DND-41 (cell line): ENCODE measurements at regions not wholly inside any gene's neighbourhood (a gene's known extent, or its start where the extent isn't known, plus 50 kb on each side); places are given as distances from the start of the nearest gene placed in this dataset.

Experiments
- ATAC-seq: fragments of 200-7000 bp; cut with Tn5 transposase; 3 replicates; pipeline ENCODE4 v1.9.1; 2021; ENCODE audit warnings: low read depth; ENCODE audit not compliant: insufficient read depth
- DNase-seq: peaks from one replicate; pipeline ENCODE4 v3.0.0-alpha.2; 2020
- H2AFZ ChIP-seq: 2 replicates; pipeline ENCODE4 v1.6.0; 2012; ENCODE audit warnings: low read depth, low read length
- H3K27ac ChIP-seq: 2 replicates; pipeline ENCODE4 v1.5.1; 2012; ENCODE audit warnings: low read length, inconsistent platforms
- H3K27me3 ChIP-seq: fragments of 200-600 bp; sonication (generic); 2 replicates; pipeline ENCODE4 v1.6.0; 2012; ENCODE audit warnings: low read length, mild to moderate bottlenecking, inconsistent platforms; ENCODE audit not compliant: insufficient read depth, poor library complexity
- H3K36me3 ChIP-seq: 2 replicates; pipeline ENCODE4 v1.5.1; 2012; ENCODE audit warnings: low read length, inconsistent platforms; ENCODE audit not compliant: insufficient read depth
- H3K4me1 ChIP-seq: 2 replicates; pipeline ENCODE4 v1.5.1; 2012; ENCODE audit warnings: mild to moderate bottlenecking, low read length; ENCODE audit not compliant: insufficient read depth
- H3K4me2 ChIP-seq: 2 replicates; pipeline ENCODE4 v1.6.0; 2012; ENCODE audit warnings: mild to moderate bottlenecking, moderate library complexity, low read length, inconsistent platforms; ENCODE audit not compliant: insufficient read depth
- H3K4me3 ChIP-seq, 2 experiments: fragments of 200-600 bp in 1 of 2; shearing (Covaris generic) in 1 of 2; 2 replicates each; pipeline ENCODE4 v1.5.1; 2012 to 2016; ENCODE audit warnings: inconsistent platforms in 2 of 2, low read length in 2 of 2, mild to moderate bottlenecking in 2 of 2, low read depth in 1 of 2, moderate library complexity in 1 of 2
- H3K79me2 ChIP-seq: 2 replicates; pipeline ENCODE4 v1.6.0; 2012; ENCODE audit warnings: low read length, inconsistent platforms; ENCODE audit not compliant: insufficient read depth
- H3K9ac ChIP-seq: 2 replicates; pipeline ENCODE4 v1.6.0; 2012; ENCODE audit warnings: low read depth, mild to moderate bottlenecking, inconsistent platforms, low read length, moderate library complexity
- H3K9me3 ChIP-seq: 2 replicates; pipeline ENCODE4 v1.5.1; 2012; ENCODE audit warnings: low read length, moderate library complexity, mild to moderate bottlenecking, inconsistent platforms; ENCODE audit not compliant: insufficient read depth, severe bottlenecking
- H4K20me1 ChIP-seq: 2 replicates; pipeline ENCODE4 v1.6.0; 2012; ENCODE audit warnings: low read length; ENCODE audit not compliant: insufficient read depth
- CTCF ChIP-seq: IDR thresholded peaks from 2 replicates; pipeline ENCODE4 v1.5.1; 2012; ENCODE audit warnings: borderline replicate concordance, low read length, moderate library complexity, mild to moderate bottlenecking; ENCODE audit not compliant: poor library complexity, severe bottlenecking; ENCODE audit errors: extremely low read depth
- EZH2 ChIP-seq: IDR thresholded peaks from 3 replicates; pipeline ENCODE4 v1.6.1; 2012; ENCODE audit warnings: borderline replicate concordance, low read depth, mild to moderate bottlenecking, moderate library complexity, low read length, inconsistent platforms; ENCODE audit not compliant: severe bottlenecking

GRCh38 chr1:87225171-87225570 lies 103.5 kb upstream of the LMO4 start:
- Histone ChIP-seq H3K79me2 (no peaks in the 10 kb centered on the region), H3K9me3 (no peaks in the 10 kb centered on the region), H3K9ac (no peak overlapping the region), H3K4me2 (no peak overlapping the region), H3K36me3 (no peaks in the 10 kb centered on the region), H3K27me3 (no peaks in the 10 kb centered on the region), H4K20me1 (no peaks in the 10 kb centered on the region), H2AFZ (no peak overlapping the region), H3K4me3 (no peak overlapping the region), H3K27ac (no peak overlapping the region), H3K4me1 (no peaks in the 10 kb centered on the region)
- no peak for DNase-seq
- TF ChIP-seq CTCF (no peak), EZH2 (no peak)
- ATAC-seq: no peak

- ATAC-seq (no peak), DNase-seq (no peak)
- Histone ChIP-seq H3K9ac (no peak overlapping the region), H2AFZ (no peak overlapping the region), H3K4me3 (no peak overlapping the region), H4K20me1 (no peaks in the 10 kb centered on the region), H3K36me3 (no peaks in the 10 kb centered on the region), H3K9me3 (no peaks in the 10 kb centered on the region), H3K79me2 (no peaks in the 10 kb centered on the region), H3K4me2 (no peak overlapping the region), H3K27me3 (no peaks in the 10 kb centered on the region), H3K4me1 (no peaks in the 10 kb centered on the region), H3K27ac (no peak overlapping the region)
- TF ChIP-seq CTCF (no peak), EZH2 (no peak)
These were observed 102.3 kb upstream of the LMO4 start for GRCh38 chr1:87226341-87226760.

- H3K36me3 ChIP-seq: no peaks in the 10 kb centered on the region
- no peaks in the 10 kb centered on the region for H3K27me3 ChIP-seq
- no peak overlapping the region for H3K4me3 ChIP-seq
- no peaks in the 10 kb centered on the region for H3K79me2 ChIP-seq
- no peak for DNase-seq
- no peak overlapping the region for H3K27ac ChIP-seq
- no peaks in the 10 kb centered on the region for H3K4me1 ChIP-seq
- H4K20me1 ChIP-seq: no peaks in the 10 kb centered on the region
- no peak overlapping the region for H3K4me2 ChIP-seq
- TF ChIP-seq EZH2 (no peak), CTCF (no peak)
- ATAC-seq: no peak
- H2AFZ ChIP-seq: no peak overlapping the region
- no peaks in the 10 kb centered on the region for H3K9me3 ChIP-seq
- no peak overlapping the region for H3K9ac ChIP-seq
These were observed 101.0 kb upstream of the LMO4 start for GRCh38 chr1:87227651-87228050.

GRCh38 chr1:87230501-87230900 lies 98.2 kb upstream of the LMO4 start:
- no peak overlapping the region for H3K4me3 ChIP-seq
- no peak overlapping the region for H3K9ac ChIP-seq
- H3K36me3 ChIP-seq: no peaks in the 10 kb centered on the region
- no peak overlapping the region for H3K27ac ChIP-seq
- TF ChIP-seq EZH2 (no peak), CTCF (no peak)
- H3K79me2 ChIP-seq: no peaks in the 10 kb centered on the region
- ATAC-seq (no peak), DNase-seq (no peak)
- no peak overlapping the region for H2AFZ ChIP-seq
- no peaks in the 10 kb centered on the region for H3K9me3 ChIP-seq
- H3K4me1 ChIP-seq: no peaks in the 10 kb centered on the region
- no peaks in the 10 kb centered on the region for H4K20me1 ChIP-seq
- H3K27me3 ChIP-seq: peaks cover 4% of the 10 kb centered on the region
- H3K4me2 ChIP-seq: no peak overlapping the region
